ENCODE measurements at regions not wholly inside any gene's neighbourhood (a gene's known extent, or its start where the extent isn't known, plus 50 kb on each side); places are given as distances from the start of the nearest gene placed in this dataset.
"Not testable (repeated sequence)": the region's sequence is repeated elsewhere in the genome, so short reads cannot be mapped to it uniquely, and the experiment has no call there.

GRCh38 chr1:120941836-120942217 lies 52.3 kb downstream of the PPIAL4A start:
- TF ChIP-seq CTCF, POLR2AphosphoS5 (IDR thresholded peaks at IDR 0.05): not testable (repeated sequence)
